HG02981 (cell line): ENCODE measurements at regions not wholly inside any gene's neighbourhood (a gene's known extent, or its start where the extent isn't known, plus 50 kb on each side); places are given as distances from the start of the nearest gene placed in this dataset.

Experiments
- ATAC-seq: cut with Tn5 transposase; IDR thresholded peaks from one replicate; pipeline ENCODE4 v1.9.1; 2021; ENCODE audit warnings: mild to moderate bottlenecking, moderate library complexity; ENCODE audit not compliant: unreplicated experiment

- no peak for ATAC-seq
These were observed 88.4 kb downstream of the VEGFA start for GRCh38 chr6:43858161-43859153.

GRCh38 chr6:43856005-43856765 lies 86.2 kb downstream of the VEGFA start:
- ATAC-seq = no peak

GRCh38 chr6:43855247-43855646 lies 85.2 kb downstream of the VEGFA start:
- no peak for ATAC-seq

- ATAC-seq = no peak
These were observed 83.1 kb downstream of the VEGFA start for GRCh38 chr6:43853066-43853650.

- ATAC-seq = no peak
These were observed 82.4 kb downstream of the VEGFA start for GRCh38 chr6:43852350-43852864.

GRCh38 chr6:43851204-43851865 lies 81.3 kb downstream of the VEGFA start:
- ATAC-seq = no peak

- ATAC-seq = no peak
These were observed 80.5 kb downstream of the VEGFA start for GRCh38 chr6:43850314-43851203.

GRCh38 chr6:43849844-43850243 lies 79.8 kb downstream of the VEGFA start:
- ATAC-seq = no peak

GRCh38 chr6:43848671-43849391 lies 78.8 kb downstream of the VEGFA start:
- ATAC-seq = no peak

- no peak for ATAC-seq
These were observed 78.0 kb downstream of the VEGFA start for GRCh38 chr6:43847741-43848630.

GRCh38 chr6:43846556-43846955 lies 76.5 kb downstream of the VEGFA start:
- no peak for ATAC-seq

GRCh38 chr6:43845646-43846045 lies 75.6 kb downstream of the VEGFA start:
- no peak for ATAC-seq

GRCh38 chr6:43843669-43844171 lies 73.7 kb downstream of the VEGFA start:
- no peak for ATAC-seq

GRCh38 chr6:43843097-43843645 lies 73.2 kb downstream of the VEGFA start:
- no peak for ATAC-seq

GRCh38 chr6:43842231-43842794 lies 72.3 kb downstream of the VEGFA start:
- ATAC-seq = no peak

GRCh38 chr6:43840490-43841218 lies 70.6 kb downstream of the VEGFA start:
- no peak for ATAC-seq
